CD4-positive, alpha-beta T cell (primary cell): ENCODE measurements at regions not wholly inside any gene's neighbourhood (a gene's known extent, or its start where the extent isn't known, plus 50 kb on each side); places are given as distances from the start of the nearest gene placed in this dataset.

ENCODE experiments used
- ATAC-seq: fragments of 200-7000 bp; cut with Tn5 transposase; one replicate; pipeline ENCODE4 v1.10.0; 2022; ENCODE audit warnings: mild to moderate bottlenecking; ENCODE audit not compliant: poor library complexity
- CTCF ChIA-PET: fragments of 350-600 bp; sonication (Branson Sonifier 250); formaldehyde crosslinking; loops from one replicate; lab custom pipeline; 2021; ENCODE audit warnings: antibody characterized with exemption, inconsistent platforms; lab: Charles Lee
- POLR2A ChIA-PET: fragments of 350-600 bp; sonication (Branson Sonifier 250); formaldehyde crosslinking; loops from one replicate; lab custom pipeline; 2021; ENCODE audit warnings: antibody characterized with exemption, inconsistent platforms; lab: Charles Lee
- DNase-seq, 14 experiments: peaks; one replicate each; pipeline ENCODE4 v3.0.0-alpha.2; 2013 to 2020; ENCODE audit warnings: mixed read lengths in 2 of 14
- H3K27ac ChIP-seq, 2 donors: one replicate each; pipeline versions ENCODE4 v1.5.1 to v1.7.0; 2013; ENCODE audit warnings: low read length in 2 of 2, low read depth in 1 of 2, mild to moderate bottlenecking in 1 of 2
- H3K27me3 ChIP-seq, 2 experiments: 1 replicate in 1 of 2; 2 replicates in 1 of 2; pipeline versions ENCODE4 v1.6.1 to v1.7.0; 2013; ENCODE audit warnings: low read length in 2 of 2, control low read depth in 1 of 2, mild to moderate bottlenecking in 1 of 2, moderate library complexity in 1 of 2; ENCODE audit not compliant: insufficient read depth in 2 of 2, control insufficient read depth in 1 of 2
- H3K36me3 ChIP-seq: one replicate; pipeline ENCODE4 v1.6.1; 2013; ENCODE audit warnings: low read length, control low read depth; ENCODE audit not compliant: insufficient read depth
- H3K4me1 ChIP-seq: one replicate; pipeline ENCODE4 v1.6.1; 2013; ENCODE audit warnings: low read length, control low read depth; ENCODE audit not compliant: insufficient read depth
- H3K4me3 ChIP-seq: one replicate; pipeline ENCODE4 v1.5.1; 2013; ENCODE audit warnings: mild to moderate bottlenecking, low read length, moderate library complexity
- H3K9me3 ChIP-seq, 2 experiments: 1 replicate in 1 of 2; 2 replicates in 1 of 2; pipeline versions ENCODE4 v1.6.1 to v1.7.0; 2013; ENCODE audit warnings: low read length in 2 of 2, mild to moderate bottlenecking in 2 of 2, control low read depth in 1 of 2, moderate library complexity in 1 of 2; ENCODE audit not compliant: control insufficient read depth in 1 of 2, insufficient read depth in 1 of 2
- H3K27ac Mint-ChIP-seq: one replicate; pipeline ENCODE4 v1.8.0; 2020; ENCODE audit warnings: mixed read lengths
- H3K27me3 Mint-ChIP-seq: one replicate; pipeline ENCODE4 v1.8.0; 2021; ENCODE audit warnings: mixed read lengths
- H3K36me3 Mint-ChIP-seq: one replicate; pipeline ENCODE4 v1.8.0; 2021; ENCODE audit warnings: low read depth, mixed read lengths
- H3K4me1 Mint-ChIP-seq: one replicate; pipeline ENCODE4 v1.8.0; 2021; ENCODE audit warnings: low read depth, mixed read lengths
- H3K4me3 Mint-ChIP-seq: one replicate; pipeline ENCODE4 v1.8.0; 2020; ENCODE audit warnings: mild to moderate bottlenecking, mixed read lengths
- H3K9me3 Mint-ChIP-seq: one replicate; pipeline ENCODE4 v1.8.0; 2020; ENCODE audit warnings: mixed read lengths
- CTCF ChIP-seq: fragments of 200-600 bp; IDR thresholded peaks from one replicate; pipeline ENCODE4 v1.8.0; 2022; ENCODE audit warnings: antibody characterized with exemption, mild to moderate bottlenecking
- intact Hi-C, 2 experiments: fragments of 100-400 bp; cut with DNase I in 1 of 2; cut with micrococcal nuclease in 1 of 2; formaldehyde crosslinking; loops; one replicate each; pipeline versions ENCODE4 v1.15.1 to v1.9.0; 2023 to 2025; cut with DNase I, micrococcal nuclease

GRCh38 chr4:95980877-95981360, 141.0 kb downstream of the PDHA2 start:
- Histone ChIP-seq H3K4me3 (no peak overlapping the region), H3K9me3 (peaks cover 0 to 20% of the 10 kb centered on the region in 2 experiments), H3K27ac (no peak overlapping the region), H3K27me3 (no peaks in the 10 kb centered on the region), H3K36me3 (no peaks in the 10 kb centered on the region), H3K4me1 (no peaks in the 10 kb centered on the region)
- POLR2A ChIA-PET = no interaction called here
- no peaks in the 10 kb centered on the region for H3K27me3 Mint-ChIP-seq
- H3K27ac Mint-ChIP-seq = no peak overlapping the region
- H3K4me3 Mint-ChIP-seq = no peak overlapping the region
- peaks cover 2% of the 10 kb centered on the region for H3K9me3 Mint-ChIP-seq
- intact Hi-C loops = no loop called here
- DNase-seq (no peak), ATAC-seq (no peak)
- H3K36me3 Mint-ChIP-seq = no peaks in the 10 kb centered on the region
- CTCF ChIA-PET = no interaction called here
- H3K4me1 Mint-ChIP-seq = peaks cover 8% of the 10 kb centered on the region
- TF ChIP-seq CTCF = no peak

GRCh38 chr4:95981591-95981990, 141.7 kb downstream of the PDHA2 start:
- H3K36me3 ChIP-seq = no peaks in the 10 kb centered on the region
- H3K4me1 Mint-ChIP-seq = peaks cover 8% of the 10 kb centered on the region
- H3K27me3 Mint-ChIP-seq = no peaks in the 10 kb centered on the region
- DNase-seq = no peak
- ChIA-PET CTCF (no interaction called here), POLR2A (no interaction called here)
- H3K27ac Mint-ChIP-seq = no peak overlapping the region
- H3K27ac ChIP-seq = no peak overlapping the region
- intact Hi-C loops = no loop called here
- no peak overlapping the region for H3K4me3 ChIP-seq
- no peaks in the 10 kb centered on the region for H3K36me3 Mint-ChIP-seq
- H3K9me3 ChIP-seq = peaks cover 0 to 20% of the 10 kb centered on the region in 2 experiments
- ATAC-seq = no peak
- peaks cover 2% of the 10 kb centered on the region for H3K9me3 Mint-ChIP-seq
- no peak for TF ChIP-seq CTCF
- H3K27me3 ChIP-seq = no peaks in the 10 kb centered on the region
- no peaks in the 10 kb centered on the region for H3K4me1 ChIP-seq
- H3K4me3 Mint-ChIP-seq = no peak overlapping the region

- peaks cover 0 to 20% of the 10 kb centered on the region in 2 experiments for H3K9me3 ChIP-seq
- H3K4me3 ChIP-seq = no peak overlapping the region
- no peak overlapping the region for H3K27ac ChIP-seq
- Mint-ChIP-seq H3K4me1 (peaks cover 8% of the 10 kb centered on the region), H3K9me3 (peaks cover 2% of the 10 kb centered on the region), H3K27ac (no peak overlapping the region), H3K36me3 (no peaks in the 10 kb centered on the region), H3K4me3 (no peak overlapping the region), H3K27me3 (no peaks in the 10 kb centered on the region)
- ATAC-seq = no peak
- CTCF ChIA-PET = no interaction called here
- H3K4me1 ChIP-seq = no peaks in the 10 kb centered on the region
- DNase-seq = no peak
- H3K27me3 ChIP-seq = no peaks in the 10 kb centered on the region
- intact Hi-C loops = no loop called here
- no peak for TF ChIP-seq CTCF
- POLR2A ChIA-PET = no interaction called here
- no peaks in the 10 kb centered on the region for H3K36me3 ChIP-seq
These were observed 142.6 kb downstream of the PDHA2 start for GRCh38 chr4:95982516-95982915.
